Tibial nerve (tissue), 4 donors: ENCODE measurements at regions not wholly inside any gene's neighbourhood (a gene's known extent, or its start where the extent isn't known, plus 50 kb on each side); places are given as distances from the start of the nearest gene placed in this dataset.
"Not testable (repeated sequence)": the region's sequence is repeated elsewhere in the genome, so short reads cannot be mapped to it uniquely, and the experiment has no call there.

Source experiments
- CTCF ChIP-seq, 5 experiments: fragments of 200-600 bp in 3 of 5; fragments of 450-650 bp in 2 of 5; sonication (generic) in 3 of 5; IDR thresholded peaks; one replicate each; pipeline ENCODE4 v1.5.1; 2016 to 2019; ENCODE audit warnings: antibody characterized with exemption in 5 of 5, mild to moderate bottlenecking in 3 of 5, moderate library complexity in 2 of 5
- EP300 ChIP-seq, 2 donors: sonication (generic); formaldehyde crosslinking; IDR thresholded peaks; one replicate each; pipeline ENCODE4 v1.6.1; 2017; ENCODE audit warnings: antibody characterized with exemption in 2 of 2, mild to moderate bottlenecking in 1 of 2

DNA sequence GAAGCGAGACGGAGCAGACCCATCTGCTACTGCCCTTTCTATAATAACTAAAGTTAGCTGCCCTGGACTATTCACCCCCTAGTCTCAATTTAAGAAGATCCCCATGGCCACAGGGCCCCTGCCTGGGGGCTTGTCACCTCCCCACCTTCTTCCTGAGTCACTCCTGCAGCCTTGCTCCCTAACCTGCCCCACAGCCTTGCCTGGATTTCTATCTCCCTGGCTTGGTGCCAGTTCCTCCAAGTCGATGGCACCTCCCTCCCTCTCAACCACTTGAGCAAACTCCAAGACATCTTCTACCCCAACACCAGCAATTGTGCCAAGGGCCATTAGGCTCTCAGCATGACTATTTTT lies 267.2 kb downstream of the OR4F29 start:
- TF ChIP-seq CTCF, EP300 (IDR thresholded peaks at IDR 0.05): not testable (repeated sequence)
